ENCODE measurements at regions not wholly inside any gene's neighbourhood (a gene's known extent, or its start where the extent isn't known, plus 50 kb on each side); places are given as distances from the start of the nearest gene placed in this dataset.

DNA sequence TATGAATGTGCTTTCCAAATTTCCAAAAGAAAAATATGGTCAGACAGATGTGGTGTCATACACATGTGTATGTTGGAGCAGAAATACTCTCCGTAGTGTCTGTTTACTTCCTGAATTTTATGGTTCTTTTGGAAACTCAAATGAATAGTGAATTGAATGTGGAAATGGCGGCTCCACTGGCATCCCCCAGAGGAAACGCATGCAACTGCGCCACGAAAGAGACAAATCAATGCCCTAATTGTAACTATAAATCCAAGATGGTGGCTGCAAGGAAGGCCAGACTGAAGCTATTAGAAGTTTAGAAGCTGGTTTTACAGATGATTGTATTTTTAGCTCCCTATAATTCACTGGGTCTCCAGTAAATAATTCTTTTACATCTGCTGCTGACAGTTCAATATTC lies 246.7 kb downstream of the FGFR2 start:
- H3K4me2 ChIP-seq (ENCODE audit: low read depth, low read length, poor library complexity, severe bottlenecking): no peak overlapping the region
- H3F3A ChIP-seq (ENCODE audit: low read depth): no peaks in the 10 kb centered on the region
- peaks cover 7% of the 10 kb centered on the region; the same call in 1 of the 2 replicates for H3K9me3 ChIP-seq (ENCODE audit: insufficient read depth, low read depth, low read length)
- H3K79me2 ChIP-seq (ENCODE audit: insufficient read depth, low read length): no peaks in the 10 kb centered on the region
- no peak overlapping the region for H3K9ac ChIP-seq (ENCODE audit: low read depth, low read length, poor library complexity, severe bottlenecking)
- H3K27me3 ChIP-seq (ENCODE audit: insufficient read depth, low read length, poor library complexity, severe bottlenecking): no peaks in the 10 kb centered on the region
- no peaks in the 10 kb centered on the region for H3K9me2 ChIP-seq (replicated peaks; ENCODE audit: low read depth, low read length)
- no peak overlapping the region for H3K4me3 ChIP-seq (ENCODE audit: low read length, poor library complexity, severe bottlenecking)
- no peaks in the 10 kb centered on the region for H3K36me3 ChIP-seq (ENCODE audit: insufficient read depth, low read length)
- no peaks in the 10 kb centered on the region for H3K4me1 ChIP-seq (ENCODE audit: insufficient read depth, low read length, poor library complexity, severe bottlenecking)
- H2AFZ ChIP-seq (ENCODE audit: low read length): no peak overlapping the region
- H4K20me1 ChIP-seq (ENCODE audit: insufficient read depth, low read length, poor library complexity, severe bottlenecking): no peaks in the 10 kb centered on the region
- TF ChIP-seq EZH2phosphoT487 (IDR thresholded peaks at IDR 0.05; ENCODE audit: borderline replicate concordance): no peak
- TF ChIP-seq, protein P1, sequence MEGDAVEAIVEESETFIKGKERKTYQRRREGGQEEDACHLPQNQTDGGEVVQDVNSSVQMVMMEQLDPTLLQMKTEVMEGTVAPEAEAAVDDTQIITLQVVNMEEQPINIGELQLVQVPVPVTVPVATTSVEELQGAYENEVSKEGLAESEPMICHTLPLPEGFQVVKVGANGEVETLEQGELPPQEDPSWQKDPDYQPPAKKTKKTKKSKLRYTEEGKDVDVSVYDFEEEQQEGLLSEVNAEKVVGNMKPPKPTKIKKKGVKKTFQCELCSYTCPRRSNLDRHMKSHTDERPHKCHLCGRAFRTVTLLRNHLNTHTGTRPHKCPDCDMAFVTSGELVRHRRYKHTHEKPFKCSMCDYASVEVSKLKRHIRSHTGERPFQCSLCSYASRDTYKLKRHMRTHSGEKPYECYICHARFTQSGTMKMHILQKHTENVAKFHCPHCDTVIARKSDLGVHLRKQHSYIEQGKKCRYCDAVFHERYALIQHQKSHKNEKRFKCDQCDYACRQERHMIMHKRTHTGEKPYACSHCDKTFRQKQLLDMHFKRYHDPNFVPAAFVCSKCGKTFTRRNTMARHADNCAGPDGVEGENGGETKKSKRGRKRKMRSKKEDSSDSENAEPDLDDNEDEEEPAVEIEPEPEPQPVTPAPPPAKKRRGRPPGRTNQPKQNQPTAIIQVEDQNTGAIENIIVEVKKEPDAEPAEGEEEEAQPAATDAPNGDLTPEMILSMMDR (conservative IDR thresholded peaks at IDR 0.05; ENCODE audit: low read length): no peak

DNA sequence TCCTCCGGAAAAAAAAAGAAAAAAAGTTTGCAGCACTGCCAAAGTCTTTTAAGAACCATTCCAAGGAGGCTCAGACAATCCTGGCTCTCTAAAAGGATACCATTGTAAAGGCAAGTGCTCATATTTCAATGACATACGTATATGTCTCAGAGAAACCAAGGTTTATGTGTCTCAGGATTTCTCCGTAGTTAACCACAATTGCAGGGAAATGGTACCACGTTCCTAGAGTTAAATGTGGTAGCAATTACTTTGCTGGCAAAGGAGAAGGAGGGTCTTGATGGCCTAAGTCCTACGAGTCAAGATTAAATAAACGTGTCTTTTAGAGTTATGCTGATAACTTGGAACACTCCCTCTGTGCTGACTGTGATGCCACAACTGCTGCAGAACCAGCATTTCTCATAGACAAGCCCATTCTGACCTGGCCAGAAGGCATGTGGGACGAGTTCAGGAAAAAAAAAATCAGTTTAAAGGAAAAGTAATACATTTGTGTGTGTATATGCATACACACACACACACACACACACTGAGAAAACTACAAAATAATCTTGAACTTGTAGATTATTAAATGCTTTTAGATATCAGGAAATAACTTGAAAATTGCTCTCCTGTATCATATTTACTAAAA lies 245.9 kb downstream of the FGFR2 start:
- Histone ChIP-seq H3F3A (ENCODE audit: low read depth) (no peaks in the 10 kb centered on the region), H3K4me1 (ENCODE audit: insufficient read depth, low read length, poor library complexity, severe bottlenecking) (no peaks in the 10 kb centered on the region), H3K4me2 (ENCODE audit: low read depth, low read length, poor library complexity, severe bottlenecking) (no peak overlapping the region), H3K9me3 (ENCODE audit: insufficient read depth, low read depth, low read length) (peaks cover 8% of the 10 kb centered on the region; the same call in 1 of the 2 replicates), H3K4me3 (ENCODE audit: low read length, poor library complexity, severe bottlenecking) (no peak overlapping the region), H3K9me2 (replicated peaks; ENCODE audit: low read depth, low read length) (no peaks in the 10 kb centered on the region), H3K9ac (ENCODE audit: low read depth, low read length, poor library complexity, severe bottlenecking) (no peak overlapping the region), H4K20me1 (ENCODE audit: insufficient read depth, low read length, poor library complexity, severe bottlenecking) (no peaks in the 10 kb centered on the region), H3K27me3 (ENCODE audit: insufficient read depth, low read length, poor library complexity, severe bottlenecking) (no peaks in the 10 kb centered on the region), H3K36me3 (ENCODE audit: insufficient read depth, low read length) (no peaks in the 10 kb centered on the region), H2AFZ (ENCODE audit: low read length) (no peak overlapping the region), H3K79me2 (ENCODE audit: insufficient read depth, low read length) (no peaks in the 10 kb centered on the region)
- TF ChIP-seq, protein P1 (conservative IDR thresholded peaks at IDR 0.05; ENCODE audit: low read length): no peak
- TF ChIP-seq EZH2phosphoT487 (IDR thresholded peaks at IDR 0.05; ENCODE audit: borderline replicate concordance): no peak

DNA sequence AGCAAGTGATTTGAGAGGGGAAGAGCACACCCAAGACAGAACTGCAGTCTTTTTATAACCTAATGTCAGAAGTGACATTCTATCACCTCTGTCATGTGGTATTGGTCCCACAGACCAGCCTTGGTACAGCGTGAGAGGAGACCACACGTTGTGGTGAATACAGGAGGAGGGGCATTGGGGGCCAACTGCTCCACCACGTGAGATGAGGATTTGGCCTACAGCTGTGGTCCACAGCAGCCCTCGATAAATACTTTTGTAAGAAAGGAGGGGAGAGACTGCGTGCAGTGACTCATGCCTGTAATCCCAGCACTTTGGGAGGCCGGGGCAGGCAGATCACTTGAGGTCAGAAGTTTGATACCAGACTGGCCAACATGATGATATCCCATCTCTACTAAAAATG lies 243.1 kb downstream of the FGFR2 start:
- Histone ChIP-seq H3K27me3 (ENCODE audit: insufficient read depth, low read length, poor library complexity, severe bottlenecking) (no peaks in the 10 kb centered on the region), H3K9me2 (replicated peaks; ENCODE audit: low read depth, low read length) (no peaks in the 10 kb centered on the region), H3K4me2 (ENCODE audit: low read depth, low read length, poor library complexity, severe bottlenecking) (no peak overlapping the region), H3F3A (ENCODE audit: low read depth) (no peaks in the 10 kb centered on the region), H3K9me3 (ENCODE audit: insufficient read depth, low read depth, low read length) (peaks cover 11% of the 10 kb centered on the region; the same call in 1 of the 2 replicates), H4K20me1 (ENCODE audit: insufficient read depth, low read length, poor library complexity, severe bottlenecking) (no peaks in the 10 kb centered on the region), H3K9ac (ENCODE audit: low read depth, low read length, poor library complexity, severe bottlenecking) (no peak overlapping the region), H3K4me1 (ENCODE audit: insufficient read depth, low read length, poor library complexity, severe bottlenecking) (no peaks in the 10 kb centered on the region), H2AFZ (ENCODE audit: low read length) (no peak overlapping the region), H3K79me2 (ENCODE audit: insufficient read depth, low read length) (no peaks in the 10 kb centered on the region), H3K4me3 (ENCODE audit: low read length, poor library complexity, severe bottlenecking) (no peak overlapping the region), H3K36me3 (ENCODE audit: insufficient read depth, low read length) (no peaks in the 10 kb centered on the region)
- no peak for TF ChIP-seq EZH2phosphoT487 (IDR thresholded peaks at IDR 0.05; ENCODE audit: borderline replicate concordance)
- TF ChIP-seq, protein P1 (conservative IDR thresholded peaks at IDR 0.05; ENCODE audit: low read length): no peak
